ENCODE measurements at regions not wholly inside any gene's neighbourhood (a gene's known extent, or its start where the extent isn't known, plus 50 kb on each side); places are given as distances from the start of the nearest gene placed in this dataset.

DNA sequence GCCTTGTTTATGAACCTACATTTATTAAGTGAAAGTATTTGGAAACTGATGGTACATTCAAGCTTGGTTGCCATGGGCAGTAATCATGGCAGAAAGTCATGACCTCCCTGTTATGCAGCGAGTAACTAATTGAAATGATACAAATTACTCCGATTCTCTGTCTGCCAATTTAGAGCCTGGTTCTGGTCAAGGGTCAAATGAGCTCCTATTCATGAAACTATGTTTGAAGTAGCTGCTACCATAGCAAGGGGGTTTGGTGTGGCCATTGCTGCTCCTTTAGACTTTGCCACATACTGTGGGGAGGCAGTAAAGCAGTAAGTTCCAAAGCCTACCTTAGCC lies 187.2 kb upstream of the FOXD3 start:
- no peak for TF ChIP-seq CTCF (IDR thresholded peaks at IDR 0.05)
- no peak for TF ChIP-seq POLR2A (IDR thresholded peaks at IDR 0.05)

Data from body of pancreas (tissue), 4 donors.